Activated naive CD8-positive, alpha-beta T cell treated with anti-CD3 and anti-CD28 coated beads, Interleukin-2, amount 10 ng/mL, durations not matched to agents 7 days and 5 days (primary cell): ENCODE measurements at regions not wholly inside any gene's neighbourhood (a gene's known extent, or its start where the extent isn't known, plus 50 kb on each side); places are given as distances from the start of the nearest gene placed in this dataset.

Experiments used
- ATAC-seq: fragments of 150-1000 bp; cut with Tn5 transposase; one replicate; pipeline ENCODE4 v1.10.0; 2021; ENCODE audit warnings: low read depth, moderate library complexity
- POLR2A ChIA-PET: fragments of 350-600 bp; sonication (Branson Sonifier 250); formaldehyde crosslinking; loops from one replicate; lab custom pipeline; 2021; ENCODE audit warnings: antibody characterized with exemption; lab: Charles Lee
- DNase-seq: peaks from one replicate; pipeline ENCODE4 v3.0.0; 2021
- H3K27ac Mint-ChIP-seq: one replicate; pipeline ENCODE4 v1.8.0; 2022; ENCODE audit warnings: mild to moderate bottlenecking, mixed read lengths
- H3K27me3 Mint-ChIP-seq: one replicate; pipeline ENCODE4 v1.8.0; 2022; ENCODE audit warnings: mild to moderate bottlenecking, moderate library complexity, mixed read lengths
- H3K36me3 Mint-ChIP-seq: one replicate; pipeline ENCODE4 v1.8.0; 2021; ENCODE audit warnings: mild to moderate bottlenecking, mixed read lengths
- H3K4me1 Mint-ChIP-seq: one replicate; pipeline ENCODE4 v1.8.0; 2021; ENCODE audit warnings: mixed read lengths
- H3K4me3 Mint-ChIP-seq: one replicate; pipeline ENCODE4 v1.8.0; 2022; ENCODE audit warnings: mild to moderate bottlenecking, moderate library complexity, mixed read lengths
- H3K9me3 Mint-ChIP-seq: one replicate; pipeline ENCODE4 v1.8.0; 2021; ENCODE audit warnings: mixed read lengths

GRCh38 chr12:22835431-22835830 is 210.5 kb downstream of the ETNK1 start:
- Mint-ChIP-seq H3K9me3 (peaks cover 3% of the 10 kb centered on the region), H3K27ac (no peak overlapping the region), H3K4me1 (no peaks in the 10 kb centered on the region), H3K4me3 (no peak overlapping the region), H3K36me3 (no peaks in the 10 kb centered on the region), H3K27me3 (no peaks in the 10 kb centered on the region)
- DNase-seq (no peak), ATAC-seq (no peak)
- POLR2A ChIA-PET = no interaction called here

GRCh38 chr12:22850185-22850584 is 225.2 kb downstream of the ETNK1 start:
- Mint-ChIP-seq H3K36me3 (no peaks in the 10 kb centered on the region), H3K4me1 (no peaks in the 10 kb centered on the region), H3K27ac (no peak overlapping the region), H3K4me3 (no peak overlapping the region), H3K9me3 (no peaks in the 10 kb centered on the region), H3K27me3 (no peaks in the 10 kb centered on the region)
- POLR2A ChIA-PET = no interaction called here
- ATAC-seq (no peak), DNase-seq (no peak)

- no peaks in the 10 kb centered on the region for H3K9me3 Mint-ChIP-seq
- DNase-seq (no peak), ATAC-seq (no peak)
- POLR2A ChIA-PET = no interaction called here
- H3K27me3 Mint-ChIP-seq = no peaks in the 10 kb centered on the region
- no peaks in the 10 kb centered on the region for H3K4me1 Mint-ChIP-seq
- H3K36me3 Mint-ChIP-seq = no peaks in the 10 kb centered on the region
- no peak overlapping the region for H3K4me3 Mint-ChIP-seq
- H3K27ac Mint-ChIP-seq = no peak overlapping the region
Observed at GRCh38 chr12:22851532-22851931, 226.6 kb downstream of the ETNK1 start.

- Mint-ChIP-seq H3K36me3 (no peaks in the 10 kb centered on the region), H3K4me1 (no peaks in the 10 kb centered on the region), H3K27me3 (peaks cover 2% of the 10 kb centered on the region), H3K9me3 (no peaks in the 10 kb centered on the region), H3K4me3 (no peak overlapping the region), H3K27ac (no peak overlapping the region)
- ATAC-seq (no peak), DNase-seq (no peak)
- POLR2A ChIA-PET = no interaction called here
Observed at GRCh38 chr12:22855456-22855855, 230.5 kb downstream of the ETNK1 start.

GRCh38 chr12:22856178-22856577 is 231.2 kb downstream of the ETNK1 start:
- H3K4me3 Mint-ChIP-seq = no peak overlapping the region
- POLR2A ChIA-PET = no interaction called here
- ATAC-seq (no peak), DNase-seq (no peak)
- H3K9me3 Mint-ChIP-seq = no peaks in the 10 kb centered on the region
- no peak overlapping the region for H3K27ac Mint-ChIP-seq
- H3K4me1 Mint-ChIP-seq = no peaks in the 10 kb centered on the region
- H3K27me3 Mint-ChIP-seq = peaks cover 2% of the 10 kb centered on the region
- H3K36me3 Mint-ChIP-seq = no peaks in the 10 kb centered on the region

GRCh38 chr12:22858849-22859570 is 234.0 kb downstream of the ETNK1 start:
- no peaks in the 10 kb centered on the region for H3K36me3 Mint-ChIP-seq

GRCh38 chr12:22860926-22861325 is 236.0 kb downstream of the ETNK1 start:
- Mint-ChIP-seq H3K9me3 (no peaks in the 10 kb centered on the region), H3K4me1 (no peaks in the 10 kb centered on the region), H3K27me3 (peaks cover 2% of the 10 kb centered on the region), H3K27ac (no peak overlapping the region), H3K4me3 (no peak overlapping the region), H3K36me3 (no peaks in the 10 kb centered on the region)
- ATAC-seq = no peak
- POLR2A ChIA-PET = no interaction called here
- no peak for DNase-seq

More at GRCh38 chr12:22858849-22859570, 234.0 kb downstream of the ETNK1 start:
- POLR2A ChIA-PET = no interaction called here
- H3K27me3 Mint-ChIP-seq = peaks cover 2% of the 10 kb centered on the region
- ATAC-seq (no peak), DNase-seq (no peak)
- no peaks in the 10 kb centered on the region for H3K4me1 Mint-ChIP-seq
- no peaks in the 10 kb centered on the region for H3K9me3 Mint-ChIP-seq
- H3K27ac Mint-ChIP-seq = no peak overlapping the region
- no peak overlapping the region for H3K4me3 Mint-ChIP-seq

GRCh38 chr12:22865822-22866221 is 240.9 kb downstream of the ETNK1 start:
- ATAC-seq = no peak
- no peak overlapping the region for H3K27ac Mint-ChIP-seq
- H3K4me3 Mint-ChIP-seq = no peak overlapping the region
- no peaks in the 10 kb centered on the region for H3K27me3 Mint-ChIP-seq
- no peaks in the 10 kb centered on the region for H3K36me3 Mint-ChIP-seq
- POLR2A ChIA-PET = no interaction called here
- H3K4me1 Mint-ChIP-seq = no peaks in the 10 kb centered on the region
- DNase-seq = no peak
- no peaks in the 10 kb centered on the region for H3K9me3 Mint-ChIP-seq

GRCh38 chr12:22866406-22866805 is 241.4 kb downstream of the ETNK1 start:
- H3K27me3 Mint-ChIP-seq = no peaks in the 10 kb centered on the region
- no peaks in the 10 kb centered on the region for H3K36me3 Mint-ChIP-seq
- no peak overlapping the region for H3K27ac Mint-ChIP-seq
- DNase-seq (no peak), ATAC-seq (no peak)
- no peak overlapping the region for H3K4me3 Mint-ChIP-seq
- H3K4me1 Mint-ChIP-seq = no peaks in the 10 kb centered on the region
- no peaks in the 10 kb centered on the region for H3K9me3 Mint-ChIP-seq
- POLR2A ChIA-PET = no interaction called here

- Mint-ChIP-seq H3K4me1 (no peaks in the 10 kb centered on the region), H3K36me3 (no peaks in the 10 kb centered on the region), H3K27ac (no peak overlapping the region), H3K4me3 (no peak overlapping the region), H3K9me3 (peaks cover 2% of the 10 kb centered on the region), H3K27me3 (no peaks in the 10 kb centered on the region)
- DNase-seq (no peak), ATAC-seq (no peak)
- POLR2A ChIA-PET = no interaction called here
Observed at GRCh38 chr12:22874151-22874550, 249.2 kb downstream of the ETNK1 start.

GRCh38 chr12:22876262-22876661 is 251.3 kb downstream of the ETNK1 start:
- H3K4me3 Mint-ChIP-seq = no peak overlapping the region
- no peak overlapping the region for H3K27ac Mint-ChIP-seq
- no peaks in the 10 kb centered on the region for H3K27me3 Mint-ChIP-seq
- no peak for ATAC-seq
- no peaks in the 10 kb centered on the region for H3K4me1 Mint-ChIP-seq
- no peak for DNase-seq
- peaks cover 2% of the 10 kb centered on the region for H3K9me3 Mint-ChIP-seq
- no peaks in the 10 kb centered on the region for H3K36me3 Mint-ChIP-seq
- POLR2A ChIA-PET = no interaction called here

- POLR2A ChIA-PET = no interaction called here
- Mint-ChIP-seq H3K4me1 (no peaks in the 10 kb centered on the region), H3K9me3 (peaks cover 2% of the 10 kb centered on the region)
Observed at GRCh38 chr12:22879203-22879602, 254.2 kb downstream of the ETNK1 start.

GRCh38 chr12:22880331-22880730 is 255.4 kb downstream of the ETNK1 start:
- ATAC-seq (no peak), DNase-seq (no peak)
- Mint-ChIP-seq H3K27me3 (no peaks in the 10 kb centered on the region), H3K4me1 (no peaks in the 10 kb centered on the region), H3K4me3 (no peak overlapping the region), H3K9me3 (peaks cover 2% of the 10 kb centered on the region), H3K36me3 (no peaks in the 10 kb centered on the region), H3K27ac (no peak overlapping the region)
- POLR2A ChIA-PET = no interaction called here

More at GRCh38 chr12:22879203-22879602, 254.2 kb downstream of the ETNK1 start:
- ATAC-seq = no peak
- Mint-ChIP-seq H3K36me3 (no peaks in the 10 kb centered on the region), H3K27me3 (no peaks in the 10 kb centered on the region), H3K27ac (no peak overlapping the region), H3K4me3 (no peak overlapping the region)
- no peak for DNase-seq

- no peak overlapping the region for H3K27ac Mint-ChIP-seq
- H3K36me3 Mint-ChIP-seq = no peaks in the 10 kb centered on the region
- no peaks in the 10 kb centered on the region for H3K9me3 Mint-ChIP-seq
- DNase-seq = no peak
- no peaks in the 10 kb centered on the region for H3K27me3 Mint-ChIP-seq
- H3K4me3 Mint-ChIP-seq = no peak overlapping the region
- POLR2A ChIA-PET = no interaction called here
- no peak for ATAC-seq
- H3K4me1 Mint-ChIP-seq = no peaks in the 10 kb centered on the region
Observed at GRCh38 chr12:22880807-22881206, 255.8 kb downstream of the ETNK1 start.
